RWPE1 (cell line): ENCODE measurements at regions not wholly inside any gene's neighbourhood (a gene's known extent, or its start where the extent isn't known, plus 50 kb on each side); places are given as distances from the start of the nearest gene placed in this dataset.

ENCODE experiments used
- CTCF ChIA-PET: fragments of 350-600 bp; sonication (Branson Sonifier 250); formaldehyde crosslinking; extraction: SDS; loops from one replicate; lab custom pipeline; 2021; lab: Yijun Ruan, JAX
- POLR2A ChIA-PET: fragments of 400-600 bp; formaldehyde crosslinking; extraction: SDS; loops from one replicate; lab custom pipeline; 2020; ENCODE audit warnings: antibody characterized with exemption; ENCODE audit not compliant: low non-redundant PET; lab: Yijun Ruan, JAX
- DNase-seq: peaks from one replicate; pipeline ENCODE4 v3.0.0; 2012; ENCODE audit warnings: low spot score
- H3K27ac ChIP-seq: fragments of 450-650 bp; 2 replicates; pipeline ENCODE4 v1.5.1; 2017
- CTCF ChIP-seq: fragments of 450-650 bp; conservative IDR thresholded peaks from 2 replicates; pipeline ENCODE4 v1.5.1; 2017; ENCODE audit warnings: low read depth, mild to moderate bottlenecking

DNA sequence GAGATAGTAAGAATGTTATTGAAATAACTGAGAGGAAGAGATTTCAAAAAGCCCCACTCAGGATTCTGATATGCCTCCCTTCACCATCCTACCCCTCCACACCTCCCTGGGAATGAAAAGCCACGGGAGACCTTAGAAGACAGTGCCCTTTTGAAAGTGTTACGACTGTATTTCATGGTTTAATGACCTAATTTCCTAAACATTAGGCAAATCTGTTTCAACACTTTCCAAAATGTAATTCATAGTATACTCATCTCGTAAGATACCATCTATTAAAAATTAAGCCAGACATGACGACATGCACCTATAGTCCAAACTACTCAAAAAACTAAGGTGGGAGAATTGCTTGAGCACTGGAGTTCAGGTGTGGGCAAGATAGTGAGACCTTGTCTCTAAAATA is 106.3 kb downstream of the HNRNPD start:
- POLR2A ChIA-PET = no interaction called here
- no peak for TF ChIP-seq CTCF
- H3K27ac ChIP-seq = no peak overlapping the region
- CTCF ChIA-PET = interaction anchor here (1.1 to 2.0 kb wide), 4 partner anchors 9 to 800 kb away, joined by 3 to 16 read pairs (median 8); no protein-coding TSS in a partner anchor
- DNase-seq = no peak

DNA sequence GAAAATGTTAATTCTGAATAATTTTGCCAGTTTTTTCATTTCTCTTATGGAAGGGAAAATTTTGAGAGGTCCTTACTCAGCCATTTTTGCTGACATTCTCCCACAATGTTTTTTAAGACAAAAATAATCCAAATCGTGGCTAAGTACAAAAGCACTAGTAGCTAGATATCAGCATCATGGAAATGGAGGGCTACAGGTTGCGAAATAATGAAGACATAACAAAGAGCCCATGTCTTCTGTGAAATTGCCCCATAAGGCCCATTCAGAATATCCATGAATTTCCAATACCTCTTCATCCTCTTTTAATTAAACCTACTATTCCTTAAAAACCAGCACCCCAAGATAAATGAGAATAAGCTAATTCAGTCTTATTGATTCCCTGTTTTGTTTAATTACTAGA is 107.4 kb downstream of the HNRNPD start:
- POLR2A ChIA-PET = no interaction called here
- no peak for DNase-seq

DNA sequence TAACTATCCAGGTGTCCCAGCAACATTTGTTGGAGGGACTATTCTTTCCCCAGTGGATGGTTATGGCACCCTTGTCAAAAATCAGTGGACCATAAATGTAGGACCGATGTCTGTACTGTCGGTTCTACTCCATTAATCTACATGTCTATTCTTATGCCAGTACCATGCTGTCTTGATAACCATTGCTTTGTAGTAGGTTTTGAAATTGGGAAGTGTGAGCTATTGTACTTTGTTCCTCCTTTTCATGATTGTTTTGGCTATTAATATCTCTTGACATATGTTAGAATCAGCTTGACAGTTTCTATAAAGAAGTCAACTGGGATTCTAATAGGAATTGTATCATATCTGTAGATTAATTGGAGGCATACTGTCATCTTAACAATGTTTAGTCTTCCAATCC is 112.7 kb downstream of the HNRNPD start:
- DNase-seq = no peak
- no peak overlapping the region for H3K27ac ChIP-seq
- ChIA-PET CTCF (interaction anchor here (0.6 kb wide), 1 partner anchor 867 kb away, joined by 3 read pairs; no protein-coding TSS in a partner anchor), POLR2A (no interaction called here)
- TF ChIP-seq CTCF = no peak

More for the DNA sequence above, 107.4 kb downstream of the HNRNPD start:
- CTCF ChIA-PET = interaction anchor here (0.6 to 0.7 kb wide), 2 partner anchors 11 to 448 kb away, joined by 4 to 5 read pairs; no protein-coding TSS in a partner anchor
- no peak overlapping the region for H3K27ac ChIP-seq
- no peak for TF ChIP-seq CTCF

GRCh38 chr4:82260632-82261031 is 113.2 kb downstream of the HNRNPD start:
- H3K27ac ChIP-seq = no peak overlapping the region
- no peak for TF ChIP-seq CTCF
- no peak for DNase-seq
- POLR2A ChIA-PET = no interaction called here
- CTCF ChIA-PET = interaction anchor here (0.6 kb wide), 1 partner anchor 867 kb away, joined by 3 read pairs; no protein-coding TSS in a partner anchor

- TF ChIP-seq CTCF = no peak
- no peak for DNase-seq
- H3K27ac ChIP-seq = no peak overlapping the region
- ChIA-PET CTCF (interaction anchor here (0.6 to 3.5 kb wide), 2 partner anchors 9 to 12 kb away, joined by 3 to 16 read pairs; no protein-coding TSS in a partner anchor), POLR2A (interaction anchor here (0.5 kb wide), 1 partner anchor 786 kb away, joined by 5 read pairs; no protein-coding TSS in a partner anchor)
Measured at GRCh38 chr4:82256718-82257117, 117.1 kb downstream of the HNRNPD start.

DNA sequence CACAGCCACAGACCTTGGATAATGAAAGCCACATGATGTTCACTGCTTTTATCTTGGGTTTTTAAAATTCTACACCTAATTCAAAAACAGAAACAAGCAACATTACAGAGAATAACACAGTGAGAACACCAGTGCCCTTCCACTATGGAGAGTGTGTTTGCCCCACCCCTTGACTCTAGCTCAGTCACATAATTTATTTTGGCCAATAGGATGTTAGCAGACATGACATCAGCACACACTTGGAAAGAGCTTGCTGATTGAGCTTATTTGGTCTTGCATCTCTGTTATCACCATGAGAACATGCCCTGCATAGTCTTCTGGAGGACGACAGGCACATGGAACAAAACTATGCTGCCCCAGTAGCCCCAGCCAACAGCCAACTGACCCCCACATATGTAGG is 118.1 kb downstream of the HNRNPD start:
- CTCF ChIA-PET = interaction anchor here (0.5 to 3.5 kb wide), 2 partner anchors 11 to 13 kb away, joined by 4 to 16 read pairs; no protein-coding TSS in a partner anchor
- no peak for DNase-seq

More for the DNA sequence above, 118.1 kb downstream of the HNRNPD start:
- no peak for TF ChIP-seq CTCF
- H3K27ac ChIP-seq = no peak overlapping the region
- POLR2A ChIA-PET = no interaction called here
